ENCODE measurements at regions not wholly inside any gene's neighbourhood (a gene's known extent, or its start where the extent isn't known, plus 50 kb on each side); places are given as distances from the start of the nearest gene placed in this dataset.

DNA sequence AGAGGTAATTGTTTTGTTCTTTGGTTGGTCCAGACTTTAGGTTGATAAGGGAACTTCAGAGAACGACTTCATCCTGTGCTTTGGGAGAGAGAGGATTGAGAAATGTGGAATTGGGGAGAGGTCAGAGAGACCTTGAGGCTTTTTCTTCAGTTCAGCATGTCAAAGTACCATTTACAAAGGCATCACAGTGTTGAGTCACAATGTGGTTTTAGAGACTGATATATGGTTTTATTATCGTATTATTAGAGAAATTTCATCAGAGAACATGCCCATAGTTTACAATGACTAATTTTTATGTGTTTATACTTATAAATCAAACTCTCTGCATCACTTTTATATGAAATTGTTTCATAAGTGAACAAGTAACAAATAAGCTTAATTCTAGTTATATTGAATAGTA lies 626.6 kb downstream of the DSC3 start:
- TF ChIP-seq, protein P1, sequence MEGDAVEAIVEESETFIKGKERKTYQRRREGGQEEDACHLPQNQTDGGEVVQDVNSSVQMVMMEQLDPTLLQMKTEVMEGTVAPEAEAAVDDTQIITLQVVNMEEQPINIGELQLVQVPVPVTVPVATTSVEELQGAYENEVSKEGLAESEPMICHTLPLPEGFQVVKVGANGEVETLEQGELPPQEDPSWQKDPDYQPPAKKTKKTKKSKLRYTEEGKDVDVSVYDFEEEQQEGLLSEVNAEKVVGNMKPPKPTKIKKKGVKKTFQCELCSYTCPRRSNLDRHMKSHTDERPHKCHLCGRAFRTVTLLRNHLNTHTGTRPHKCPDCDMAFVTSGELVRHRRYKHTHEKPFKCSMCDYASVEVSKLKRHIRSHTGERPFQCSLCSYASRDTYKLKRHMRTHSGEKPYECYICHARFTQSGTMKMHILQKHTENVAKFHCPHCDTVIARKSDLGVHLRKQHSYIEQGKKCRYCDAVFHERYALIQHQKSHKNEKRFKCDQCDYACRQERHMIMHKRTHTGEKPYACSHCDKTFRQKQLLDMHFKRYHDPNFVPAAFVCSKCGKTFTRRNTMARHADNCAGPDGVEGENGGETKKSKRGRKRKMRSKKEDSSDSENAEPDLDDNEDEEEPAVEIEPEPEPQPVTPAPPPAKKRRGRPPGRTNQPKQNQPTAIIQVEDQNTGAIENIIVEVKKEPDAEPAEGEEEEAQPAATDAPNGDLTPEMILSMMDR (IDR thresholded peaks at IDR 0.05; ENCODE audit: insufficient read depth, low read length, poor library complexity, severe bottlenecking): no peak
- H3K27me3 ChIP-seq (ENCODE audit: control insufficient read depth, insufficient read depth, low read length): no peaks in the 10 kb centered on the region
- DNase-seq (ENCODE audit: low read depth): no peak

GRCh38 chr18:30409120-30409519 lies 633.4 kb downstream of the DSC3 start:
- Histone ChIP-seq H3K27me3 (ENCODE audit: control insufficient read depth, insufficient read depth, low read length) (no peaks in the 10 kb centered on the region), H3K36me3 (ENCODE audit: control insufficient read depth, insufficient read depth, low read length) (no peaks in the 10 kb centered on the region), H3K4me3 (ENCODE audit: low read depth, low read length) (no peak overlapping the region)
- TF ChIP-seq, protein P1 (IDR thresholded peaks at IDR 0.05; ENCODE audit: insufficient read depth, low read length, poor library complexity, severe bottlenecking): no peak
- DNase-seq (ENCODE audit: low read depth): no peak

More for the DNA sequence above, 626.6 kb downstream of the DSC3 start:
- Histone ChIP-seq H3K4me3 (ENCODE audit: low read depth, low read length) (no peak overlapping the region), H3K36me3 (ENCODE audit: control insufficient read depth, insufficient read depth, low read length) (no peaks in the 10 kb centered on the region)

- DNase-seq (ENCODE audit: low read depth): no peak
- TF ChIP-seq, protein P1 (IDR thresholded peaks at IDR 0.05; ENCODE audit: insufficient read depth, low read length, poor library complexity, severe bottlenecking): no peak
- no peaks in the 10 kb centered on the region for H3K36me3 ChIP-seq (ENCODE audit: control insufficient read depth, insufficient read depth, low read length)
- H3K27me3 ChIP-seq (ENCODE audit: control insufficient read depth, insufficient read depth, low read length): no peaks in the 10 kb centered on the region
- no peak overlapping the region for H3K4me3 ChIP-seq (ENCODE audit: low read depth, low read length)
Measured at GRCh38 chr18:30406728-30407127, 635.8 kb downstream of the DSC3 start.

GRCh38 chr18:30405038-30405437 lies 637.5 kb downstream of the DSC3 start:
- H3K27me3 ChIP-seq (ENCODE audit: control insufficient read depth, insufficient read depth, low read length): no peaks in the 10 kb centered on the region
- DNase-seq (ENCODE audit: low read depth): no peak
- TF ChIP-seq, protein P1 (IDR thresholded peaks at IDR 0.05; ENCODE audit: insufficient read depth, low read length, poor library complexity, severe bottlenecking): no peak
- H3K4me3 ChIP-seq (ENCODE audit: low read depth, low read length): no peak overlapping the region
- no peaks in the 10 kb centered on the region for H3K36me3 ChIP-seq (ENCODE audit: control insufficient read depth, insufficient read depth, low read length)

DNA sequence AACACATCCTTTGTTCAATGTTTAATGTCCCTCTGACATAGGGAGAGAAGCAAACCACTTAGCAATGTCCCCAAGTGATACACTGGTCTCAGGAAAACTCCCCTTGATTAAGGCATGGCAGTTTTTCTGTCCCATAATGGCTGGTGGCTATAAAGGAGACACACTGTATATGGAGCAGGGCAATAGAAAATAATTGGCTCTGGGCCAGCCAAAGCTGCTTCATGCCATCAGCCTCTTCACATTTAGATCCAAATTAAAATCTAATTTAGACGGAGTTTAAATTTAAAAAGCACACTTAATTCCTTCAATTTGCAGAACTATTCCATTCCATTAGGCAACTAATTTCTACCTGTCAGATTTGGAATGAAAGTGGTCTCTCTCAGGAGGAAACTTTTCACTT lies 638.1 kb downstream of the DSC3 start:
- Histone ChIP-seq H3K27me3 (ENCODE audit: control insufficient read depth, insufficient read depth, low read length) (no peaks in the 10 kb centered on the region), H3K4me3 (ENCODE audit: low read depth, low read length) (no peak overlapping the region), H3K36me3 (ENCODE audit: control insufficient read depth, insufficient read depth, low read length) (no peaks in the 10 kb centered on the region)
- TF ChIP-seq, protein P1 (IDR thresholded peaks at IDR 0.05; ENCODE audit: insufficient read depth, low read length, poor library complexity, severe bottlenecking): no peak
- DNase-seq (ENCODE audit: low read depth): no peak

- TF ChIP-seq, protein P1 (IDR thresholded peaks at IDR 0.05; ENCODE audit: insufficient read depth, low read length, poor library complexity, severe bottlenecking): no peak
Measured at GRCh38 chr18:30403278-30403677, 639.3 kb downstream of the DSC3 start.

More at GRCh38 chr18:30403278-30403677, 639.3 kb downstream of the DSC3 start:
- DNase-seq (ENCODE audit: low read depth): no peak
- no peaks in the 10 kb centered on the region for H3K27me3 ChIP-seq (ENCODE audit: control insufficient read depth, insufficient read depth, low read length)
- H3K4me3 ChIP-seq (ENCODE audit: low read depth, low read length): no peak overlapping the region
- H3K36me3 ChIP-seq (ENCODE audit: control insufficient read depth, insufficient read depth, low read length): no peaks in the 10 kb centered on the region
